ENCODE measurements at regions not wholly inside any gene's neighbourhood (a gene's known extent, or its start where the extent isn't known, plus 50 kb on each side); places are given as distances from the start of the nearest gene placed in this dataset.

DNA sequence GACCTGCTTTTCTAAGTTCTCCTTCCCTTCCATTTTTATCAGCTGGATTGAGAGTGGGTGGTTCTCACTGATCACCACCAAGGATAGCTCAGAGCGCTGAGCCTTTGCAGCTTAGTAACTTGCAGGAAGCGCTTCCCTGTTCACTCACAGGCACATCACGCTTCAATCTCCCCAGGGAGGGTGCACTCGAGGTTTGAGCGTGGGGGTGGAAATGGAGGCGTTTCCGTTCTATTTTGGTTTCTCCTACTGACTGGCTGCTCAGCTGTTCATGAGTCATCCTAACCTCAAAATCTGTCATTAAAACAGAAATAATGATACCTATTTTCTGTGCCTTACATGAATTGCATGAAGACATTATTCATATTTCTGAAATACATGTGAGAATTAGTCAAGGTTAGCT is 292.1 kb downstream of the SPRY2 start (continued):
- TF ChIP-seq, protein P1, sequence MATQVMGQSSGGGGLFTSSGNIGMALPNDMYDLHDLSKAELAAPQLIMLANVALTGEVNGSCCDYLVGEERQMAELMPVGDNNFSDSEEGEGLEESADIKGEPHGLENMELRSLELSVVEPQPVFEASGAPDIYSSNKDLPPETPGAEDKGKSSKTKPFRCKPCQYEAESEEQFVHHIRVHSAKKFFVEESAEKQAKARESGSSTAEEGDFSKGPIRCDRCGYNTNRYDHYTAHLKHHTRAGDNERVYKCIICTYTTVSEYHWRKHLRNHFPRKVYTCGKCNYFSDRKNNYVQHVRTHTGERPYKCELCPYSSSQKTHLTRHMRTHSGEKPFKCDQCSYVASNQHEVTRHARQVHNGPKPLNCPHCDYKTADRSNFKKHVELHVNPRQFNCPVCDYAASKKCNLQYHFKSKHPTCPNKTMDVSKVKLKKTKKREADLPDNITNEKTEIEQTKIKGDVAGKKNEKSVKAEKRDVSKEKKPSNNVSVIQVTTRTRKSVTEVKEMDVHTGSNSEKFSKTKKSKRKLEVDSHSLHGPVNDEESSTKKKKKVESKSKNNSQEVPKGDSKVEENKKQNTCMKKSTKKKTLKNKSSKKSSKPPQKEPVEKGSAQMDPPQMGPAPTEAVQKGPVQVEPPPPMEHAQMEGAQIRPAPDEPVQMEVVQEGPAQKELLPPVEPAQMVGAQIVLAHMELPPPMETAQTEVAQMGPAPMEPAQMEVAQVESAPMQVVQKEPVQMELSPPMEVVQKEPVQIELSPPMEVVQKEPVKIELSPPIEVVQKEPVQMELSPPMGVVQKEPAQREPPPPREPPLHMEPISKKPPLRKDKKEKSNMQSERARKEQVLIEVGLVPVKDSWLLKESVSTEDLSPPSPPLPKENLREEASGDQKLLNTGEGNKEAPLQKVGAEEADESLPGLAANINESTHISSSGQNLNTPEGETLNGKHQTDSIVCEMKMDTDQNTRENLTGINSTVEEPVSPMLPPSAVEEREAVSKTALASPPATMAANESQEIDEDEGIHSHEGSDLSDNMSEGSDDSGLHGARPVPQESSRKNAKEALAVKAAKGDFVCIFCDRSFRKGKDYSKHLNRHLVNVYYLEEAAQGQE (IDR thresholded peaks at IDR 0.05): no peak
- TF ChIP-seq, protein P2, sequence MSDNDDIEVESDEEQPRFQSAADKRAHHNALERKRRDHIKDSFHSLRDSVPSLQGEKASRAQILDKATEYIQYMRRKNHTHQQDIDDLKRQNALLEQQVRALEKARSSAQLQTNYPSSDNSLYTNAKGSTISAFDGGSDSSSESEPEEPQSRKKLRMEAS (IDR thresholded peaks at IDR 0.05): peak; percentile 10
- TF ChIP-seq EGR1 (IDR thresholded peaks at IDR 0.05; ENCODE audit: low read depth in 2 of 2): no peak
- peak; percentile 26 to 39 for TF ChIP-seq RAD21 (IDR thresholded peaks at IDR 0.05)
- no peak for TF ChIP-seq FOXA1 (IDR thresholded peaks at IDR 0.05)
- no peak for TF ChIP-seq SP1 (IDR thresholded peaks at IDR 0.05)
- no peak for TF ChIP-seq HNF4A (conservative IDR thresholded peaks at IDR 0.05)
- TF ChIP-seq, protein P3, sequence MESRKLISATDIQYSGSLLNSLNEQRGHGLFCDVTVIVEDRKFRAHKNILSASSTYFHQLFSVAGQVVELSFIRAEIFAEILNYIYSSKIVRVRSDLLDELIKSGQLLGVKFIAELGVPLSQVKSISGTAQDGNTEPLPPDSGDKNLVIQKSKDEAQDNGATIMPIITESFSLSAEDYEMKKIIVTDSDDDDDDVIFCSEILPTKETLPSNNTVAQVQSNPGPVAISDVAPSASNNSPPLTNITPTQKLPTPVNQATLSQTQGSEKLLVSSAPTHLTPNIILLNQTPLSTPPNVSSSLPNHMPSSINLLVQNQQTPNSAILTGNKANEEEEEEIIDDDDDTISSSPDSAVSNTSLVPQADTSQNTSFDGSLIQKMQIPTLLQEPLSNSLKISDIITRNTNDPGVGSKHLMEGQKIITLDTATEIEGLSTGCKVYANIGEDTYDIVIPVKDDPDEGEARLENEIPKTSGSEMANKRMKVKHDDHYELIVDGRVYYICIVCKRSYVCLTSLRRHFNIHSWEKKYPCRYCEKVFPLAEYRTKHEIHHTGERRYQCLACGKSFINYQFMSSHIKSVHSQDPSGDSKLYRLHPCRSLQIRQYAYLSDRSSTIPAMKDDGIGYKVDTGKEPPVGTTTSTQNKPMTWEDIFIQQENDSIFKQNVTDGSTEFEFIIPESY (IDR thresholded peaks at IDR 0.05): no peak

DNA sequence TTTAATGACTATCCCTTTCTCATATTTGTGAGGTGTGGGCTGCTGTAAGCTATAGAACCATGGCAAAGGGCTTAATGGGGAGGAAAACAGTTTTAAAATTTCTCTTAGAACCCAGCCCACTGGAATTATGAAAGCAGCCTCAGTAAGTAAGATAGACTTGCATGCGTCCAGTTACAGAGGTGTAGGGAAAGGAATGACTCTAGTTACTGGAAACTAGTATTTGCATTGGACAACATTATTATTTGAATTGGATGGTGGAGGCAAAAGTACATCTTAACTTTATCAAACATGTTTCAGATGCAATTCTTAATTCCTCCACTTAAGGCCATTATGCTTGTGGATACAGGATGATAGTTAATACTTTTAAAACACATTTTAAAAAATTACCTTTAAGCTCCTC is 292.9 kb downstream of the SPRY2 start:
- no peak overlapping the region for H3K9ac ChIP-seq (ENCODE audit: low read depth in 1 of 2, low read length in 2 of 2)

More for the DNA sequence above, 292.9 kb downstream of the SPRY2 start:
- WGBS: 33% methylated on average over 1 of the region's 1 CpG
- no peaks in the 10 kb centered on the region for H3K4me1 ChIP-seq (ENCODE audit: control insufficient read depth in 4 of 4, insufficient read depth in 4 of 4, low read length in 3 of 4)
- DNase-seq (ENCODE audit: low spot score): no peak
- H3K4me3 ChIP-seq (ENCODE audit: low read depth in 1 of 3, low read length in 3 of 3): no peak overlapping the region
- H3K27me3 ChIP-seq (ENCODE audit: control insufficient read depth in 4 of 4, insufficient read depth in 4 of 4, low read length in 3 of 4): no peaks in the 10 kb centered on the region
- H3K9me3 ChIP-seq (ENCODE audit: control insufficient read depth in 4 of 4, low read length in 3 of 4): no peaks in the 10 kb centered on the region
- H3K36me3 ChIP-seq (ENCODE audit: control insufficient read depth in 4 of 4, insufficient read depth in 3 of 4, low read depth in 1 of 4, low read length in 3 of 4): no peaks in the 10 kb centered on the region
- no peak overlapping the region for H3K27ac ChIP-seq (ENCODE audit: low read depth in 1 of 2, low read length in 2 of 2)
- TF ChIP-seq HNF4A (conservative IDR thresholded peaks at IDR 0.05) (peak in 1 of 2 donors; percentile 35), FOXA2 (IDR thresholded peaks at IDR 0.05) (peak; percentile 16), RXRA (IDR thresholded peaks at IDR 0.05) (peak in 1 of 2 donors; percentile 30), HNF4G (IDR thresholded peaks at IDR 0.05) (no peak)
- TF ChIP-seq, protein P1 (IDR thresholded peaks at IDR 0.05): peak; percentile 22

Measured in liver (tissue), 7 donors.